Central memory CD8-positive, alpha-beta T cell (primary cell): ENCODE measurements at regions not wholly inside any gene's neighbourhood (a gene's known extent, or its start where the extent isn't known, plus 50 kb on each side); places are given as distances from the start of the nearest gene placed in this dataset.

Experiments
- ATAC-seq: fragments of 150-1000 bp; cut with Tn5 transposase; replicated peaks from 2 replicates; pipeline ENCODE4 v1.10.0; 2022; ENCODE audit warnings: mild to moderate bottlenecking, moderate FRiP score, moderate number of reproducible peaks; ENCODE audit not compliant: poor library complexity, severe bottlenecking; ENCODE audit errors: extremely low read depth
- DNase-seq, 2 donors: peaks; one replicate each; pipeline ENCODE4 v3.0.0; 2021; ENCODE audit warnings: low spot score in 2 of 2
- H3K27ac Mint-ChIP-seq: one replicate; pipeline ENCODE4 v1.8.0; 2022; ENCODE audit warnings: low read depth, mild to moderate bottlenecking, moderate library complexity, mixed read lengths
- H3K27me3 Mint-ChIP-seq: one replicate; pipeline ENCODE4 v1.8.0; 2022; ENCODE audit warnings: mixed read lengths
- H3K36me3 Mint-ChIP-seq: one replicate; pipeline ENCODE4 v1.8.0; 2022; ENCODE audit warnings: mild to moderate bottlenecking, moderate library complexity, mixed read lengths; ENCODE audit not compliant: insufficient read depth
- H3K4me1 Mint-ChIP-seq: one replicate; pipeline ENCODE4 v1.8.0; 2022; ENCODE audit warnings: mixed read lengths
- H3K4me3 Mint-ChIP-seq: one replicate; pipeline ENCODE4 v1.8.0; 2022; ENCODE audit warnings: mild to moderate bottlenecking, moderate library complexity, mixed read lengths
- H3K9me3 Mint-ChIP-seq: one replicate; pipeline ENCODE4 v1.8.0; 2022; ENCODE audit warnings: mixed read lengths

DNA sequence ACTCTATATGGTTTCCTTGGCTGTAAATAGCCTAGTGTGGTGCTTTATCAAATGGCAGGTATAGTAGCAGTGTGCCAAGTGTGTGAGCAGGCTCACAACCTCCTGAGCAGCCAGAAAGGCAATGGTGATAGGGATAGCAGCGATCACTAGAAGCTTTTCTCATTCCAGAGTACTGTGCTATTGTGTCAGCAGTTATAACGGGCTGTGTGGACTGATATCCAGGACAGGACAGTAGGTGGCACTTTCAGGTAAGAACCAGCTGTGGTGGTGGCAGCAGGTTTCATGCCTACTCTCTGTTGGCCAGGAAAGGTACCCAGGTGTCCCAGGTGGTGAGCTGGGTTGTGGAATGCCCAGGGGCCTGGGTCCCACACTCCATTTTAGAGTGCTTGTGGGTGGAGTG lies 448.8 kb upstream of the BTBD3 start:
- ATAC-seq (no peak), DNase-seq (no peak)
- H3K4me3 Mint-ChIP-seq = no peak overlapping the region
- H3K27ac Mint-ChIP-seq = no peak overlapping the region
- no peaks in the 10 kb centered on the region for H3K4me1 Mint-ChIP-seq
- no peaks in the 10 kb centered on the region for H3K27me3 Mint-ChIP-seq
- no peaks in the 10 kb centered on the region for H3K36me3 Mint-ChIP-seq
- peaks cover 22% of the 10 kb centered on the region for H3K9me3 Mint-ChIP-seq

DNA sequence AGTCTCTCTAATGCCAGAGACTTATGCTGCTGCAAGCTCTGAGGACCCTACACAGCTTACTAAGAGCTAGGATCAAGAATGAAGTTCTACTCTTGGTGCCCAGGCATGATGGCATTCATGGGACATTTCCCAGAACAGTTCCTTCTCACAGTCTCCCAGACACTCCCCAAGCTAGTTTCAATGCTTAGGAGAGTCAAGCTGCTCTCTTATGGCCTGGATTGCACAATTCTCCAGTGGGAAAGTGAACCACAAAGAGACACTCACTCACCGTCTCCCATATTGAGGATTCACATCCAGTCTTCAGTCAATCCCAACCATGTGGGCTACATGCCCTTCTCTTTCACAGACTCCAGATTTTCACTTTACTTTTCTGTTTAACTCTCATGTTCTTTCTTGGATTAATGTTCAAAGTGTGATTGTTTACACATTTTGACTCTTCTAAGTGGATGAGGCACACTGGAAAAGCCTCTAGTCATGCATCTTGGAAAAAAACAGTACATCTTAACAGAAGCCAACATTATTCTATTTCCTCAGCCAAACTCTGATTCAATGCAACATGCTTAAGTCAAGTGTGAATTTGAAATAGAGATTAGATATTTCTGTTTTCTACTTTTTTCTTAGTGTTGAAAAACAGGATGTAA lies 447.8 kb upstream of the BTBD3 start:
- H3K36me3 Mint-ChIP-seq = peaks cover 2% of the 10 kb centered on the region
- DNase-seq (no peak), ATAC-seq (no peak)
- H3K27ac Mint-ChIP-seq = no peak overlapping the region
- H3K9me3 Mint-ChIP-seq = peaks cover 25% of the 10 kb centered on the region
- H3K4me1 Mint-ChIP-seq = no peaks in the 10 kb centered on the region
- H3K4me3 Mint-ChIP-seq = no peak overlapping the region
- H3K27me3 Mint-ChIP-seq = no peaks in the 10 kb centered on the region

DNA sequence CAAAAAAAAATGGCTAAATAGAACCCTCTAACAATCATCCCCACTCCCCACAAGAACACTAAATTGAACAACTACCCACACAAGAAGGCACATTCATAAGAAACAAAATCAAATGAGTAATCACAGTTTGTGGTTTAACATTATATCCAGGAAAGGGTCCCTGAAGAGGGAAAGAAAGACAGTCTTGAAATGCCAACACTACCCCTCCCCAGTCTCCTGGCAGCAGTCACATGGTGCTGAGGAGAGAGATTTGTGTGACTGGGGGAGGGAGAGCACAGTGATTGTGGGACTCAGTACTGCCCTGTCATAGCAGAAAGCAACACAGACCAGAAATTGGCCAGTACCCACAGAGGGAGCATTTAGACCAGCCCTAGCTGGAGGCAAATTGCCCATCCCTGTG lies 443.7 kb upstream of the BTBD3 start:
- H3K27ac Mint-ChIP-seq = no peak overlapping the region
- H3K27me3 Mint-ChIP-seq = no peaks in the 10 kb centered on the region
- peaks cover 31% of the 10 kb centered on the region for H3K9me3 Mint-ChIP-seq
- H3K36me3 Mint-ChIP-seq = peaks cover 4% of the 10 kb centered on the region
- ATAC-seq (no peak), DNase-seq (no peak)
- no peak overlapping the region for H3K4me3 Mint-ChIP-seq
- H3K4me1 Mint-ChIP-seq = no peaks in the 10 kb centered on the region

DNA sequence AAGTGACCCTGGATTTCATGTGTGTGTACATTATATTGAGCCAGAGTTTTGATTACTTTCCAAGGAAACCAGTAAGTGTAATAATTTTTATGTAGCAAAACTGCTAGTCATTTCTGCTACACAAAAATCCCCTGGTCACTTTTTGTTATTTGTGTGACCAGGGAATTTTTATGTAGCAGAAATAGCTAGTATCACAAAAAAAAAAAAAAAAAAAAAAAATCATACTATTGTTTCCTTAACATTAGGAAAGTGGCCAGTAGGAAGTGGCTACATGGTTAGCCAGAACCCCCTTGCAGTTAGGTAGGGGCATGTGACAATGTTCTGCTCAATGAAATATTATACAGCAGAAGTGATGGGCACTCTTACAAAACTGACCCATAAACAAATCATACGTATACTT lies 434.0 kb upstream of the BTBD3 start:
- no peaks in the 10 kb centered on the region for H3K4me1 Mint-ChIP-seq
- peaks cover 4% of the 10 kb centered on the region for H3K9me3 Mint-ChIP-seq
- no peak overlapping the region for H3K4me3 Mint-ChIP-seq
- DNase-seq (no peak), ATAC-seq (no peak)
- H3K27ac Mint-ChIP-seq = no peak overlapping the region
- no peaks in the 10 kb centered on the region for H3K36me3 Mint-ChIP-seq
- no peaks in the 10 kb centered on the region for H3K27me3 Mint-ChIP-seq

DNA sequence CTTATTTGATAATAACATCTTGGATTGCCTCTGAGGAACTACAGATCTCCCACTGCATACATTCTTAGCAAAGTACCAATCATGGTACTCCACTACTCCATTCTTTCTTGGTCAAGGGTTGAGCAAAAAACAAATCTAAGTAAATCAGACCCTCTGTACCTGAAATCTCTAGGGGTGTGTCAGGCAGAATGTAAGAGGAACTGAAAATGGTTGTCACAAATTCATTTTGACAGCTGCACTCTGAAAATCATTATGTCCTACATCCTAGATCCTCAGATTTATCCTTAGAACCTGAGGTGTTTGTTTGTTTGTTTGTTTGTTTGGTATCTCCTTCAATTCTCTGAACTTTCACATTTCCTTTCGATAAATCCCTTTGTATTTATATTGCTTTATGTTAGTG lies 433.2 kb upstream of the BTBD3 start:
- no peak overlapping the region for H3K27ac Mint-ChIP-seq
- no peaks in the 10 kb centered on the region for H3K36me3 Mint-ChIP-seq
- no peak overlapping the region for H3K4me3 Mint-ChIP-seq
- DNase-seq (no peak), ATAC-seq (no peak)
- no peaks in the 10 kb centered on the region for H3K9me3 Mint-ChIP-seq
- no peaks in the 10 kb centered on the region for H3K4me1 Mint-ChIP-seq
- H3K27me3 Mint-ChIP-seq = no peaks in the 10 kb centered on the region

DNA sequence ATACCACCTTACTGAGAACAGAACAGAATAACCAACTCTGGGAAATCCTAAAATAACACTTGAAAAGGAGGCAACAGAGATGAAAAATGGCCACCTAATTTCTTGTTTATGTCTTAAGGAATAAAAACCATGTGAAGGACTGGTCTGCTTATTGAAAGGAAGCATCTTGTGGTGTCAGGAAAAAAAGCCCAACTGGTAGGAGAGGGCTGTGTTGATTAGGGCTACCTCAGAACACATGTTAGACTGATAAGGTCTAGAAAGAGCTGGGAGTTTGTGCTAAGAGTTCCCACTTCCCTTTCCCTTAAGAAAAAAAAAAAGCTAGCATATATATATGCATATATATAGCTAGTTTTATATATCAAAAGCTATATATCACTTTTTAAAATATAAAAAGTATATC lies 425.3 kb upstream of the BTBD3 start:
- no peak overlapping the region for H3K4me3 Mint-ChIP-seq
- DNase-seq (no peak), ATAC-seq (no peak)
- H3K27ac Mint-ChIP-seq = no peak overlapping the region
- H3K4me1 Mint-ChIP-seq = no peaks in the 10 kb centered on the region
- peaks cover 10% of the 10 kb centered on the region for H3K9me3 Mint-ChIP-seq
- H3K27me3 Mint-ChIP-seq = no peaks in the 10 kb centered on the region
- no peaks in the 10 kb centered on the region for H3K36me3 Mint-ChIP-seq

DNA sequence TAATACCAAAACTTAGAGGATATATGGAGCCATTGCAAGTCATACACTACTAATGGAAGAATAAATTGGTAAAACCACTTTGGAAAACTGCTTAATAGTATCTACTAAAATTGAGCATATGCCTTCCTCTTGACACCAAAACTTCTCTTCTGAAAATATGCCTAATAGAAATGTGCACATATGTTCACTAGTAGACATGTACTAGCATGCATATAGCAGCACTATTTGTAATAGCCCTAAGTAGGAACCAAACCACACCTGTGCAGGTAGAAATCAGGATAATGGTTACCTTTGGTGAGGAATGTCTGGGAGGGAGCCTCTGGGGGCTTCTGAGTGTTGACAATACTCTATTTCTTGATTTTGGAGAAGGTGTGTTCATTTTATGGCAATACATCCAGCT lies 424.8 kb upstream of the BTBD3 start:
- no peak for ATAC-seq
- Mint-ChIP-seq H3K9me3 (peaks cover 10% of the 10 kb centered on the region), H3K4me3 (no peak overlapping the region), H3K36me3 (no peaks in the 10 kb centered on the region), H3K27me3 (no peaks in the 10 kb centered on the region), H3K27ac (no peak overlapping the region), H3K4me1 (no peaks in the 10 kb centered on the region)
- DNase-seq = no peak

DNA sequence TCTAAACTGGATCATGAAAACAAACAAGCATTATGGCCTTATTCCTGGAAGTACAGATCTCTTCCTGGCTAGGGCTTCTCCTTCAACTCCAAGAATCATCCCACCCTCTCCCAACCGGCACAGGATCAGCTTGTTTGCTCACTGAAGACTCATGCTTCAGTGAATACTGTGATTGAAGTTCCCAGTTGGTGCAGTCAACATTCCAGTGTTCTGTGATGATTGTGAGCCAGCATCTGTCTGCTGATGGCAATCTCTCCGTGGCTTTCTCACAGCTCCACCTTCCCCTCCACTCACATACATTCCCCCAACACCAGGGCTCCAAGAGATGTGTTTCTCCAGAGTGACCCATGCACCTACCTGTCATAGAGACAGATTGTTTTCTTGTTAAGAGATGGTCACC lies 421.3 kb upstream of the BTBD3 start:
- H3K9me3 Mint-ChIP-seq = peaks cover 10% of the 10 kb centered on the region
- no peak for ATAC-seq

DNA sequence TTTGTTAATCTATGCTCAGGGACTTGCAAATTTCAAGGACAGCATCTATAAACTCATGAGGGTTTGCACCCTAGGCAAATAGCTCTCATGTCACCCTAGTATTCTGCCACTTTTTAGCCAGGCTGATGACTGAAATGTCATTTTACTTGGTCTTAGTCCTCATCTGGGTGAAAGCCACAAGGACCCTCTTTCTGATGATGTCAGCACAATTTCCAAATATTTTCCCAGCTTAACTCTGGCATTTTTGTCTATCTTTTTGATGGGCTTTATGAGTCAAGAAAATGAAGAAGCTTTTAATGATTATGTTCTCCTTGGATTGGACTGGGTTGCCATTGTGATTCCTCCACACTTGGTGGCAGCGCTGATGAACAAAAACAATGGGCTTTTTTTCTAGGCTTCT lies 420.1 kb upstream of the BTBD3 start:
- H3K27me3 Mint-ChIP-seq = no peaks in the 10 kb centered on the region
- H3K4me1 Mint-ChIP-seq = no peaks in the 10 kb centered on the region
- no peak overlapping the region for H3K27ac Mint-ChIP-seq
- ATAC-seq (no peak), DNase-seq (no peak)
- H3K36me3 Mint-ChIP-seq = no peaks in the 10 kb centered on the region
- peaks cover 10% of the 10 kb centered on the region for H3K9me3 Mint-ChIP-seq
- no peak overlapping the region for H3K4me3 Mint-ChIP-seq

More for the DNA sequence above, 421.3 kb upstream of the BTBD3 start:
- Mint-ChIP-seq H3K4me3 (no peak overlapping the region), H3K27me3 (no peaks in the 10 kb centered on the region), H3K36me3 (no peaks in the 10 kb centered on the region), H3K27ac (no peak overlapping the region), H3K4me1 (no peaks in the 10 kb centered on the region)
- no peak for DNase-seq

DNA sequence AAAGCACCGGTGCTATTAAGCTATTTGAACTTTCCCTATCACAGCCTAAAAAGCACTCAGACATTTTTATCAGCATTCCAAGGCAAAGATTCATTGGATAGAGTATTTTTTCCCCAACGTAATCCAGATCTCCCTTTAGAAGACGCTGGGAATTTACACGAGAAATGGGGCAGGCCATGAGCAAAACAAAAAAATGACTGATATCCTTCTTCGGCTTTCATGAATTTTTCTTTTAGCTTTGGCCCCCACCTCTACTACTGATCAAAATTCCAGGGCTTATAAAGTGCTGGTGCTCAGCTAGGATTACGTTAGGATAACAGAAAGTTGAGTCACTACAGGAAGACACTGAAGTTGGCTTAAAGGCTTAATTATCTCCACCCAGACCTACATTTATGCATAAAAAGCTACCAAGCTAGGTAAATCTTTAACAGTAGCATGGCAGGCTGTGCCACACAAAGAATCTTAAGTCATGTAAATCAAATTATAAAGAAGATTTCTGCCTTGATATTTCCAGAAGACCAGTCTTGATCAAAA lies 418.5 kb upstream of the BTBD3 start:
- no peaks in the 10 kb centered on the region for H3K4me1 Mint-ChIP-seq
- no peak overlapping the region for H3K27ac Mint-ChIP-seq
- no peak for ATAC-seq

DNA sequence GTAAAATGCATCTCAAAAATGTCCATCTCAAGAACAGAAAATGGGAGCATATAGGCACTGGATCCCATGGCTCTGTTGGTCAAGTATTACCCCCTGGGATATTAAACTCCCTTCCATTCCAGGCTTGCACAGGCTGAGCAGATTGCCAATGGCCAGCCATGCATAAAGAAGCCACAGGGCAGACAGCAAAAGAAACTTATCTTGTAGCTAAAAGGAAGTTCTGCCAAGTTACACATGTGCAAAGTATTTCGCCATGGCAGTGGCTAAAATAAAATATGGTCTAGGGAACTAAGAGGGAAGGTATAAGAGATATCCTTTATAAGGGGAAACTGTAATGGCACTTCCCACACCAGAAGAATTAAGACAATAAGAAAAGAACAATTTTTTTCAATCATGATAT lies 415.6 kb upstream of the BTBD3 start:
- ATAC-seq (no peak), DNase-seq (no peak)
- H3K27ac Mint-ChIP-seq = no peak overlapping the region
- peaks cover 19% of the 10 kb centered on the region for H3K9me3 Mint-ChIP-seq
- no peaks in the 10 kb centered on the region for H3K4me1 Mint-ChIP-seq
- H3K27me3 Mint-ChIP-seq = no peaks in the 10 kb centered on the region
- no peaks in the 10 kb centered on the region for H3K36me3 Mint-ChIP-seq
- no peak overlapping the region for H3K4me3 Mint-ChIP-seq

More for the DNA sequence above, 418.5 kb upstream of the BTBD3 start:
- Mint-ChIP-seq H3K27me3 (no peaks in the 10 kb centered on the region), H3K9me3 (peaks cover 15% of the 10 kb centered on the region), H3K36me3 (no peaks in the 10 kb centered on the region), H3K4me3 (no peak overlapping the region)
- DNase-seq = no peak

DNA sequence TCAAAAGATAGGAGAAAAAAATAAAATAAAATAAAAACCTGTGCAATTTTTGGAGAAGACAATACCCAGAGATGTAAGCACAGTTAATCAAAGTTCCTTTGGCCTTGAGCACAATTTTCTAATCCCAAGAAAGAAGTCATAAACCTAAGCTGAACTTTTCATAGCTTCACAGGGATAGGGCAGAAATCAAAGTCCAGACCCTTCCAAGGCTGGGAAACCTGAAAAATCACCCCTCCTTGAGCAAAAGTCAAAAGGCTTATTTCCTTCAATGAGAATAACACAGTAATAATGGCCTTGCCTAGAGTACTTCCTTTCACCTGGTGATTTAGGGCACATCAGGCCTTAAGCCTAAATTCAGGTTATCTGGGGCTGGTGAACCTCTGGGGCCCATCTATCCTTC lies 415.0 kb upstream of the BTBD3 start:
- ATAC-seq = no peak
- Mint-ChIP-seq H3K4me3 (no peak overlapping the region), H3K9me3 (peaks cover 17% of the 10 kb centered on the region), H3K4me1 (no peaks in the 10 kb centered on the region), H3K36me3 (no peaks in the 10 kb centered on the region), H3K27me3 (no peaks in the 10 kb centered on the region), H3K27ac (no peak overlapping the region)
- DNase-seq = no peak

DNA sequence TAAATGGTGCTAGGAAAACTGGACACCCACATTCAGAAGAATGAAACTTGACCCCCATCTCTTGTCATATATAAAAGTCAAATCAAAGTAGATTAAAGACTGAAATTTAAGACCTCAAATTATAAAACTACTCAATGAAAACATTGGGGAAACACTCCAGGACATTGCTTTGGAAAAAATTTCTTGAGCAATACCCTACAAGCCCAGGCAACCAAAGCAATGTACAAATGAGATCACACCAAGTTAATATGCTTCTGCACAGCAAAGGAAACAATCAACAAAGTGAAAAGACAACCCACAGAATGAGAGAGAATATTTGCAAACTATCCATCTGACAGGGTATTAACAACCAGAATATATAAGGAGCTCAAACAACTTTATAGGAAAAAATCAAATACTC lies 407.9 kb upstream of the BTBD3 start:
- ATAC-seq = no peak
- H3K9me3 Mint-ChIP-seq = peaks cover 15% of the 10 kb centered on the region

More for the DNA sequence above, 407.9 kb upstream of the BTBD3 start:
- no peaks in the 10 kb centered on the region for H3K27me3 Mint-ChIP-seq
- no peak overlapping the region for H3K4me3 Mint-ChIP-seq
- no peaks in the 10 kb centered on the region for H3K36me3 Mint-ChIP-seq
- no peaks in the 10 kb centered on the region for H3K4me1 Mint-ChIP-seq
- H3K27ac Mint-ChIP-seq = no peak overlapping the region
- DNase-seq = no peak
